Spleen (tissue), 7 donors: ENCODE measurements at regions not wholly inside any gene's neighbourhood (a gene's known extent, or its start where the extent isn't known, plus 50 kb on each side); places are given as distances from the start of the nearest gene placed in this dataset.

ENCODE experiments used
- POLR2A ChIP-seq, 3 donors: fragments of 450-650 bp; IDR thresholded peaks; one replicate each; pipeline ENCODE4 v1.5.1; 2017; ENCODE audit warnings: antibody characterized with exemption in 3 of 3, mild to moderate bottlenecking in 1 of 3
- TF ChIP-seq, protein P1 (sequence below), 11 experiments: fragments of 200-600 bp in 7 of 11; fragments of 450-650 bp in 4 of 11; sonication (generic) in 4 of 11; IDR thresholded peaks in 8 of 11; conservative IDR thresholded peaks in 3 of 11; 1 replicate in 7 of 11; 2 replicates in 4 of 11; pipeline versions ENCODE4 v1.4.0 to v1.8.0; 2016 to 2021; ENCODE audit warnings: antibody characterized with exemption in 11 of 11, inconsistent platforms in 4 of 11, mild to moderate bottlenecking in 1 of 11
- donor health status: DM: no; HTN: no; CAD: no; lungs with moderate emphysema.
- donor health status: DM: no; HTN: no; CAD: no.
- donor health status: DM: no; HTN: no; CAD: no.

GRCh38 chr7:42720012-42720411 lies 191.9 kb downstream of the C7orf25 start:
- TF ChIP-seq, protein P1, sequence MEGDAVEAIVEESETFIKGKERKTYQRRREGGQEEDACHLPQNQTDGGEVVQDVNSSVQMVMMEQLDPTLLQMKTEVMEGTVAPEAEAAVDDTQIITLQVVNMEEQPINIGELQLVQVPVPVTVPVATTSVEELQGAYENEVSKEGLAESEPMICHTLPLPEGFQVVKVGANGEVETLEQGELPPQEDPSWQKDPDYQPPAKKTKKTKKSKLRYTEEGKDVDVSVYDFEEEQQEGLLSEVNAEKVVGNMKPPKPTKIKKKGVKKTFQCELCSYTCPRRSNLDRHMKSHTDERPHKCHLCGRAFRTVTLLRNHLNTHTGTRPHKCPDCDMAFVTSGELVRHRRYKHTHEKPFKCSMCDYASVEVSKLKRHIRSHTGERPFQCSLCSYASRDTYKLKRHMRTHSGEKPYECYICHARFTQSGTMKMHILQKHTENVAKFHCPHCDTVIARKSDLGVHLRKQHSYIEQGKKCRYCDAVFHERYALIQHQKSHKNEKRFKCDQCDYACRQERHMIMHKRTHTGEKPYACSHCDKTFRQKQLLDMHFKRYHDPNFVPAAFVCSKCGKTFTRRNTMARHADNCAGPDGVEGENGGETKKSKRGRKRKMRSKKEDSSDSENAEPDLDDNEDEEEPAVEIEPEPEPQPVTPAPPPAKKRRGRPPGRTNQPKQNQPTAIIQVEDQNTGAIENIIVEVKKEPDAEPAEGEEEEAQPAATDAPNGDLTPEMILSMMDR (IDR thresholded peaks at IDR 0.05 in 8 of 11, conservative IDR thresholded peaks at IDR 0.05 in 3 of 11) = no peak
- TF ChIP-seq POLR2A (IDR thresholded peaks at IDR 0.05) = no peak
